ENCODE measurements at regions not wholly inside any gene's neighbourhood (a gene's known extent, or its start where the extent isn't known, plus 50 kb on each side); places are given as distances from the start of the nearest gene placed in this dataset.
"Not testable (repeated sequence)": the region's sequence is repeated elsewhere in the genome, so short reads cannot be mapped to it uniquely, and the experiment has no call there.

DNA sequence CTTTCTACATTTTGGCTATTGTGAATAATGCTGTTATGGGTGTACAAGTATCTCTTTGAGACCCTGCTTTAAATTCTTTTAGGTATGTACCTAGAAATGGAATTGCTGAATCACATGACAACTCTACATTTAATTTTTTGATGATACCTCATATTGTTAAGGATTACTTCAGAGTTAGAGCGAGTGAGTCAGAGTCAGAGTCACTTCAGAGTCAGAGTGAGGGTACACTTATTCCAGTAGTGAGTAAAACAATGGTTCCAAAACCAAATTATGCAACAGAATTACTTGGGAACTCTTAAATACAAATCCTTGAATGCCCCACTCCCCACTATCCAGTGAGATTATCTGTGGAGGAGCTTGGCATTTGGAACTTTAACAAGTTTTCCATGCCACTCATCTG lies 50.3 kb upstream of the SNRK start:
- 94% methylated on average over 1 of the region's 1 CpG for WGBS
- Histone ChIP-seq H3K9me3 (ENCODE audit: control insufficient read depth, low read length) (no peaks in the 10 kb centered on the region), H3K27ac (ENCODE audit: low read length) (no peak overlapping the region), H3K4me1 (ENCODE audit: control insufficient read depth, insufficient read depth, low read length) (no peaks in the 10 kb centered on the region), H3K27me3 (ENCODE audit: control insufficient read depth, insufficient read depth) (no peaks in the 10 kb centered on the region), H3K4me3 (ENCODE audit: low read length) (no peak overlapping the region)
- intact Hi-C loops (cut with DNase I), result no loop called here
- ATAC-seq (no peak), DNase-seq (no peak)

GRCh38 chr3:43233062-43233461 lies 53.3 kb upstream of the SNRK start:
- no peak overlapping the region for H3K4me3 ChIP-seq (ENCODE audit: low read length)
- ATAC-seq, result no peak
- H3K9me3 ChIP-seq (ENCODE audit: control insufficient read depth, low read length), result no peaks in the 10 kb centered on the region
- H3K27me3 ChIP-seq (ENCODE audit: control insufficient read depth, insufficient read depth), result no peaks in the 10 kb centered on the region
- H3K4me1 ChIP-seq (ENCODE audit: control insufficient read depth, insufficient read depth, low read length), result no peaks in the 10 kb centered on the region
- intact Hi-C loops (cut with DNase I), result loop anchor here in 1 of 4 donors (5.0 kb wide), 1 partner anchor 54 kb away; the partner anchor contains the start of gene SNRK
- WGBS, result 69% methylated on average over 3 of the region's 3 CpGs
- no peak overlapping the region for H3K27ac ChIP-seq (ENCODE audit: low read length)
- no peak for DNase-seq

- Histone ChIP-seq H3K4me1 (ENCODE audit: control insufficient read depth, insufficient read depth, low read length) (no peaks in the 10 kb centered on the region), H3K27me3 (ENCODE audit: control insufficient read depth, insufficient read depth) (no peaks in the 10 kb centered on the region), H3K4me3 (ENCODE audit: low read length) (no peak overlapping the region), H3K9me3 (ENCODE audit: control insufficient read depth, low read length) (no peaks in the 10 kb centered on the region), H3K27ac (ENCODE audit: low read length) (no peak overlapping the region)
- ATAC-seq, result no peak
- intact Hi-C loops (cut with DNase I), result loop anchor here in 1 of 4 donors (5.0 kb wide), 1 partner anchor 56 kb away; the partner anchor contains the start of gene SNRK
- 52% methylated on average over 6 of the region's 6 CpGs for WGBS
- DNase-seq, result no peak
These were observed 54.9 kb upstream of the SNRK start for GRCh38 chr3:43231276-43232000.

GRCh38 chr3:43229865-43230264 lies 56.5 kb upstream of the SNRK start:
- DNase-seq; H3K9me3 ChIP-seq (ENCODE audit: control insufficient read depth, low read length); H3K27ac ChIP-seq (ENCODE audit: low read length); H3K27me3 ChIP-seq (ENCODE audit: control insufficient read depth, insufficient read depth); H3K4me3 ChIP-seq (ENCODE audit: low read length); H3K4me1 ChIP-seq (ENCODE audit: control insufficient read depth, insufficient read depth, low read length); ATAC-seq: not testable (repeated sequence)
- WGBS, result 95% methylated on average over 4 of the region's 4 CpGs
- intact Hi-C loops (cut with DNase I), result loop anchor here in 1 of 4 donors (5.0 kb wide), 1 partner anchor 57 kb away; the partner anchor contains the start of gene SNRK

- intact Hi-C loops (cut with DNase I); H3K4me3 ChIP-seq (ENCODE audit: low read length); DNase-seq; H3K4me1 ChIP-seq (ENCODE audit: control insufficient read depth, insufficient read depth, low read length); ATAC-seq; H3K27me3 ChIP-seq (ENCODE audit: control insufficient read depth, insufficient read depth); H3K27ac ChIP-seq (ENCODE audit: low read length); H3K9me3 ChIP-seq (ENCODE audit: control insufficient read depth, low read length): not testable (repeated sequence)
- 76% methylated on average over 1 of the region's 1 CpG for WGBS
These were observed 58.7 kb upstream of the SNRK start for GRCh38 chr3:43227685-43228084.

DNA sequence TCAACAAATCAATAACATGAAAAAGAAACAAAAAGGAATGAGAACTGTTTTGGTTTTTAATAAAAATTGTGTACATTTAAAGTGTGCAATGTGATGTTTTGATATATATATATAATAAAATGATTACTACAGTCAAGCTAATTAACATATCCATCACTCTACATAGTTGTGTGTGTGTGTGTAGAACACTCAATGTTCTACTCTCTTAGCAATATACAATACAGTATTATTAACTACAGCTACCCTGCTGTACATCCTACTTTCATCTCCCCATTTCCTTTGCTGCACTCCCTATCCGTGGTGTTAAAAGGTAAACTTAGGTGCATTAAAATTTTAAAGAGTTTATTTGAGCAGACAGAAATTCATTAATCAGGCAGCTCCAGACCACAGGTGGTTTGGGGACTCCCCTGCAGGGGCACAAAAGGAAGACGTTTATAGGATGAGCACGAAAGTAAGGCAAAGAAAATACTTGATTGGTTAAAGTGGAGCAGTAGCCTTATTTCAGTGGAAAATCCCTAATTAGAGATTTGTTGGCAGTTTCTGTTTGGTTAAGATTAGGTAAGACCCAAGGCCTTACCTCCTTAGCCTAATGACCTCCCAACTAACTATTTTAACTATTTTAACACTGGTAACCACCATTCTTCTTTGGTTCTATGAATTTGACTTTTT lies 61.8 kb upstream of the SNRK start:
- intact Hi-C loops (cut with DNase I), result no loop called here
- WGBS, result 73% methylated on average over 3 of the region's 3 CpGs
- DNase-seq, result no peak
- Histone ChIP-seq H3K27me3 (ENCODE audit: control insufficient read depth, insufficient read depth) (no peaks in the 10 kb centered on the region), H3K27ac (ENCODE audit: low read length) (no peak overlapping the region), H3K4me3 (ENCODE audit: low read length) (no peak overlapping the region), H3K9me3 (ENCODE audit: control insufficient read depth, low read length) (no peaks in the 10 kb centered on the region), H3K4me1 (ENCODE audit: control insufficient read depth, insufficient read depth, low read length) (no peaks in the 10 kb centered on the region)
- no peak for ATAC-seq

DNA sequence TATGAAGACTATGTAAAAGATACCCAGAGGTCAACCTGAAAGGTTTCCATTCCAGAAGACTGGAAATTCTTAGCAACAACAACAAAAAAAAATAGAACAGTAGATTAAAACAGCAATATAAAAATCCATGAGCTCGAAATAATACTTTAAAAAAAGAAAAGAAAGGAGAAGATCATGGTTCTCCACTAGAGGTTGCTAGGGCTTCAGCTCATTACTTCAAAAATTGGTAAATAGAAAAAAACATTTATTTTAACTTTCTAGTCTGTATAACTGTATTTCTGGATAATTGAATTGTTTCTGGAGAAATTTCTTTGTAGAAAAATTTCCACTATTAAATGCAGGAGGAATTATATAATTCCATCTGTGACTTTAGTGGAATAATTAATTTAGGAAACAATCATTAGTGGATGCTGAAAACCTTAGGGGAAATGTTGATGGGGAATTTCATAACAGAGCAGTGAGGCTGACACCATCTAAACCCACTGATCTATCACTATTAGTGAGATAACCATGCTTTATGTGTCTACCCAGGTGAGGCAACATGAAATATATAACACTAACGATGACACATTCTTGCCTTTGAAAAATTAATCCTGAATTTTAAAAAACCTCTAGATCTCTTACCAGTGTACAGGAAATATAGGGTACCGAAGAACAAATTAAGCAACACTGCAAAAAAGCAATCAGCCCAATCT lies 62.5 kb upstream of the SNRK start:
- no peak for ATAC-seq
- Histone ChIP-seq H3K4me1 (ENCODE audit: control insufficient read depth, insufficient read depth, low read length) (no peaks in the 10 kb centered on the region), H3K4me3 (ENCODE audit: low read length) (no peak overlapping the region), H3K9me3 (ENCODE audit: control insufficient read depth, low read length) (no peaks in the 10 kb centered on the region), H3K27ac (ENCODE audit: low read length) (no peak overlapping the region), H3K27me3 (ENCODE audit: control insufficient read depth, insufficient read depth) (no peaks in the 10 kb centered on the region)
- DNase-seq, result no peak
- intact Hi-C loops (cut with DNase I), result no loop called here
- 70% methylated on average over 3 of the region's 3 CpGs for WGBS

DNA sequence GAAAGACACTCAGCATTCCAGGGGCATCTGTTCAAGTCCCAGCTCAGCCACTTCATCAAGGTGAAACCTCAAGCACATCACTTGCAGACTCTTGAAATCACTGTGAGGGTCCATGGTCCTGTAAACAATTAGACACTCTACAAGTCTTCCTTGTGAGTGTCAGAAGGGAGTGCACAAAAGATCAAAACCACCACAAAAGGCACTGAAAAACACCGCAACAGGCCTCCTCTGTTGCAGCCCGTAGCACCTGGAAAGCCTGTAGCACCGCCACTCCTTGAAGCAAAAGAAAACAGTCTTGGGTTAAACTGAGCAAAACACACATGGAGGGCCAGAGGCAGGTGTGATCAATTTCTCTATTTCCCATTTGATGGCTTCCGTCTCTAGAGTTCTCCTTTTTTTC lies 63.8 kb upstream of the SNRK start:
- no peak for ATAC-seq
- Histone ChIP-seq H3K9me3 (ENCODE audit: control insufficient read depth, low read length) (no peaks in the 10 kb centered on the region), H3K27ac (ENCODE audit: low read length) (no peak overlapping the region), H3K4me3 (ENCODE audit: low read length) (no peak overlapping the region), H3K4me1 (ENCODE audit: control insufficient read depth, insufficient read depth, low read length) (no peaks in the 10 kb centered on the region), H3K27me3 (ENCODE audit: control insufficient read depth, insufficient read depth) (no peaks in the 10 kb centered on the region)
- DNase-seq, result no peak
- intact Hi-C loops (cut with DNase I), result no loop called here
- 96% methylated on average over 4 of the region's 4 CpGs for WGBS

DNA sequence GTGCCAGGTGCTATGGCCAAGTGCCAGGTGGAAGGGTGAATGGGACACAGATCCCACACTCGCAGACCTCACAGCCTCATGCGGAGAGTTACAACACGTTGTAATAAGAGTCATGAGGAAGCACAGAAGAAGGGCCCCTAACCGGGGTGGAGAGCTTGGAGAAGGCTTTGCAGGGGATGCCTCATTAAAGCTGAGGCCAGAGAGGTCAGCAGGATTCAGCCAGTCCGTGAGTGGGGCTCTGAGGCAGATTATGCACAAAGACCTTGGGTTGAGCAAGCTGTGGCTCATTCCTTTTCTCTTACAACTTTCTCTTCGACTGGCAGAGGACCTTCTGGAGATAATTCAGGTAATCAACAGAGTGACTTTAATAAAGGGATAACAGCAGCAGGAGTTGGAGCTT lies 65.3 kb upstream of the SNRK start:
- 57% methylated on average over 6 of the region's 6 CpGs for WGBS
- no peaks in the 10 kb centered on the region for H3K27me3 ChIP-seq (ENCODE audit: control insufficient read depth, insufficient read depth)
- ATAC-seq, result no peak
- H3K4me3 ChIP-seq (ENCODE audit: low read length), result no peak overlapping the region
- no peaks in the 10 kb centered on the region for H3K4me1 ChIP-seq (ENCODE audit: control insufficient read depth, insufficient read depth, low read length)
- DNase-seq, result no peak
- no peak overlapping the region for H3K27ac ChIP-seq (ENCODE audit: low read length)
- intact Hi-C loops (cut with DNase I), result no loop called here
- H3K9me3 ChIP-seq (ENCODE audit: control insufficient read depth, low read length), result no peaks in the 10 kb centered on the region

DNA sequence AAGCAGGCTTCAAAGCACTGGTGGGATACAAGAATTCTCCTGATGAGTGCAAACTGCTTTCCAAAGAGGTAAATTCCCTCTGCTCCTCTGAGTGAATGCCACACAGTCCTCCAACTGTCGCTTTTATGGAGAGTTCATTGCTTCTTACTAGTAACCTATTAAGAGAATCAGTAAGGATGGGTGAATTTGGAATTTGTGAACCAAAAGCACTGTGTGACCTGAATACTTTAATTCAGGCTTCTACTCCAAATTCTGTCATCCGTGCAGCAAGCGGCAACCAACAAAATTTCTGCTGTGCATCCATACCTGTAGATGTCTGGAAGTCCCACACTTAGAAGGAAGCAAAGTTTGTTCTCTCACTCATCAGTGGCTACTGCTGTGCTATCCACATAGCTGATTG lies 66.7 kb upstream of the SNRK start:
- H3K4me3 ChIP-seq (ENCODE audit: low read length), result no peak overlapping the region
- H3K4me1 ChIP-seq (ENCODE audit: control insufficient read depth, insufficient read depth, low read length), result no peaks in the 10 kb centered on the region
- ATAC-seq, result no peak
- WGBS, result 95% methylated on average over 3 of the region's 3 CpGs
- H3K27me3 ChIP-seq (ENCODE audit: control insufficient read depth, insufficient read depth), result no peaks in the 10 kb centered on the region
- H3K9me3 ChIP-seq (ENCODE audit: control insufficient read depth, low read length), result no peaks in the 10 kb centered on the region
- intact Hi-C loops (cut with DNase I), result no loop called here
- H3K27ac ChIP-seq (ENCODE audit: low read length), result no peak overlapping the region
- DNase-seq, result no peak

DNA sequence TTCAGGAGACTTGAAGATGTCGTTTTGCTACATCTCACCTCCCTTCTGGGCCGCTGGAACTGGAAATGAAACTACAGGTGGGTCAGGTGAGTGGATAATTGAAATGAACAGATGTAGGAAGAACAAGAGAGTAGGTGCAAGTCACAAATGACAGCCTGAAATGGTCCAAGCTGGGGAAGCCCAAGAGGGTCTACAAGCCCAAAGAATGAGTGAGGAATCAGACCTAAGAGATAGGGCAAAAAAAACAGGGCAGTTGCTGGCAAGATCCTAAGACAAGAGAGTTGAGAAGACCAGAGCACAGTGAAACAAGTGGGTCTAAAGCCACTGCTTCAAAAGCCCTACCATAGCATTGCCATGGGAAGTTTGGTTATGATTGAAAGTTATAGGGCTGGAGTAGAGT lies 67.4 kb upstream of the SNRK start:
- 87% methylated on average over 2 of the region's 2 CpGs for WGBS
- Histone ChIP-seq H3K4me3 (ENCODE audit: low read length) (no peak overlapping the region), H3K9me3 (ENCODE audit: control insufficient read depth, low read length) (no peaks in the 10 kb centered on the region), H3K4me1 (ENCODE audit: control insufficient read depth, insufficient read depth, low read length) (no peaks in the 10 kb centered on the region), H3K27me3 (ENCODE audit: control insufficient read depth, insufficient read depth) (no peaks in the 10 kb centered on the region), H3K27ac (ENCODE audit: low read length) (no peak overlapping the region)
- intact Hi-C loops (cut with DNase I), result no loop called here
- ATAC-seq (no peak), DNase-seq (no peak)
